NCI-H2171 treated with DMSO at 0.1 percent for 48 hours (cell line): ENCODE measurements at regions not wholly inside any gene's neighbourhood (a gene's known extent, or its start where the extent isn't known, plus 50 kb on each side); places are given as distances from the start of the nearest gene placed in this dataset.
"Not testable (repeated sequence)": the region's sequence is repeated elsewhere in the genome, so short reads cannot be mapped to it uniquely, and the experiment has no call there.

Source experiments
- DNase-seq: peaks from one replicate; lab custom pipeline; 2025; lab: John Stamatoyannopoulos, UW

DNA sequence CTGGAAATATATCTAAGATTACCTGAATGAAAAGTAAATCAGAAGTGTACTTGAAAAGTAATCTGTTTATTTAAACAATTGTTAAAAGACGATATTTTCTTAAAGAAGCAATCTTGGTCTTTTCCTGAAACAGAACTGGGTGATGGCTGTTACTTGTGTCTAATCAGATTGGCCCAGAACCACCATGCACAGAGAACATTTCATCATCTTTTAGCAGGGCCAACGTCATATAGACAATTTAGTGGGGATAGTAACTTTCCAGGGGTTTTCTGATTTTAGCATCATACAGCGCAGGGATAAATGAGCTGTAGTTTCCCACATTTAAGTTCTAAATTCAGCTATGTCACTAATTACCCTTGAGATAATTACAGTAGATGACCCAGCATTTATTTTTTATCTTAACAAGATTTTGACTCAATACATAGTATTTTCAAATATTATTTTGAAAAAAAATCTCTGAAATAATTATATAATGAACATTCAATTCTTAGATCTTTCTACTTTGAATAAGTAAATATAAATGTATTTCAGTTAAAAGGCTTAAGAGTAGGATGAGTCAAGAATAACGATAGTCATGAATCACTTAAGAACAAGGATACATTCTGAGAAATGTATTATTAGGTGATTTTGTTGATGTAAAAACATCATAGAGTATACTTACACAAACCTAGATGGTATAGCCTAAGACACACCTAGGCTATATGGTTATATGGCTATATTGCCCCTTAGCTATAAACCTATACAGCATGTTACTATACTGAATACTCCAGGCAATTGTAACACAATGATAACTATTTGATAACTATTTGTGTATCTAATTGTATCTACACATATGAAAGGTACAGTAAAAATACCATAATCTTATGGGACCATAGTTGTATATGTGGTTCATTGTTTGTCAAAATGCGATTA lies 103.8 kb upstream of the MME start:
- no peak for DNase-seq

DNA sequence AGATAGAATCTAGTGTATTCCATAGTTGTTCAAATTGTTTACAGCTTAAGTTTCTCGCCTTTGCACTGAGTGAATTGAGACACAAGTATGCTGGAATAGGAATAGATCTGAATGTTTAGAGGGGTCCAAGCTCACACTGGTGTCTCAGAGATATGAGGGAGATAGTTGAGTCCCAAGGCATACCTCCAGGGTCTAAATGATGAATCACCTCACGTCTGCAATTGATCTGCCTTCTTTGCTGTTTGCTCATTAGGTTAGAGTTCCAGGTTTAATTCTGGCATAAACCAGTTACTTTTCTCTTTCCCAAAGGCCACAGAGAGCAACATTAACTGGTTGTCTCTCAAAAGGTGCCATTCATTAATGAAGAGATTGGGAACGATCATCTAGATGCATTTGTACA lies 106.3 kb upstream of the MME start:
- DNase-seq, result no peak

DNA sequence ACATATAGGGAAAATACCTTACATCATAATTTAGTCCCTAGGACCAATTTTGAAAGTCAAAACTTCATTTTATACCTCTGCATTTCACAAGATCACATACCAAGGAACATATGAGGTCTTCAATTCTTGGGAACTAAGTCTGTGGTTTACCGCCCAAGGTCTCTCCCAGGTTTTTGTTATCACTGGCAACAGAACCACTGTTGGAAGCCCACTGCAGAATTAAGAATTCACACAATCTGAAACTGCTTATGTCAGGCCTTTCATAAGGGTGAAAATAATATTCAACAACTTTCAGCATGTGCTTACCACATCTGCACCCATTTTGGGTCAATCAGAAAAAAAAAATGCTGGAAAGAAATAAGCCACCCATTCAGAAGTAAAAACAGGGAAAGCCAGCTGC lies 107.2 kb upstream of the MME start:
- DNase-seq, result no peak

DNA sequence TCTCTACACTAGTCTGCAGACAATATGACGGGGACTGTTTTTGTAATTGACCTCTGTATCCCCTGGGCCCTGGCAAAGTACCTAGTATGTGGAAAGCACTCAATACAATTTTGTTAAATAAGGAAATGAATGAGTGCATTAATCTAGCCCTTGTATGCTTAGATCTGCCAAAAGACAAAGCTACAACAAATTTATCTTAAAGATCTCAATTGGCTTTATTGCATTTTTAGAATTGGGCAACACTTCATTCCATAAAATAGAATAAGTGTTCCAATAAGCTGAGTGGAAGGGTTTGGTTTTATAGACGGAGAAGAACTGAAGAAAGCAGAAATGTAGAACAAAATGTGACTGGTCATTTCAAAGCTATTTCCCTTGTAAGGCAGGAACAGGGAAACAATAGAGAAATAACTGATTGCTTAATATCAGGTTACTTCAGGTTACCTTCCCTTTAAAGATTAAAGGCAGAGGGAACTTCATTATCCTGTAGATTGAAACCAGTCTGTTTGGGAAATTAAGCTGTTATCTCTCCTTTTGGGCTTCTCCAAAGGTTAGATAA lies 108.3 kb upstream of the MME start:
- no peak for DNase-seq

DNA sequence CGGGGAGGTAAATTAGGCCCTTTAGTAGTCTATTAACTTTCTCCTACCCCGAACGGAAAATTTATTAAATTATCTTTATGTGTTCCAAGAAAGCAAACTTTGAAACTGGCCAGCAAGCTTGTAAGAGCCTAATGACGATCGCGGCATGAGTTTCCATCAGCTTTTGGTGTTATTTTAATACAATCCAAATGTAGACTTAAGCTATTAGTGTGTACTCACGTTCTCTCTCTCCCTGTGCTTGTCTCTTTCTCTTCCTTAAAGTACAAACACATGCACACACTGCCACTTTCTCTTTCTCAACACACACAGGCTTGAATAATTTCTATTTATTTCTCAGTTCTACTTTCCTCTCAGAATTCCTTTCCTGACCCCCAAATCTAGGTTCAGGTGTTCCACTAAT lies 108.8 kb upstream of the MME start:
- DNase-seq, result no peak

DNA sequence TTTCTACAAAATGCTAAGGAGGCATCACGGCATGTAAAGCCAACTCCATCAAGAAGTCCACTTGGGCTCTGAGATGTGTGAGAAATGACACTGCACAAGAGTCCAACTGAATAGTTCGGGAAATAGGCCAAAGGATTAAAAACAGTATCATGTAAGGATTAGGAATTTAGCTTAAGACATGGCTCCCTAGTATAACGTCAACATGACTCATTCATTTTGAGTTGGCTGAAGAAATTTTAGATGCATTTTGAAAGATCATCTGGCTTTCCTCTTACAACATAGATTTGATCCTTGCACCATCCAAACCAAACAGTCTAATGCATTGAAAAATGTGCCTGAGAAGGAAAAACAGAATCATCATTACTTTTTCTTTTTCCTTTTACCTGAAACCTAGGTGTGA lies 109.3 kb upstream of the MME start:
- no peak for DNase-seq

DNA sequence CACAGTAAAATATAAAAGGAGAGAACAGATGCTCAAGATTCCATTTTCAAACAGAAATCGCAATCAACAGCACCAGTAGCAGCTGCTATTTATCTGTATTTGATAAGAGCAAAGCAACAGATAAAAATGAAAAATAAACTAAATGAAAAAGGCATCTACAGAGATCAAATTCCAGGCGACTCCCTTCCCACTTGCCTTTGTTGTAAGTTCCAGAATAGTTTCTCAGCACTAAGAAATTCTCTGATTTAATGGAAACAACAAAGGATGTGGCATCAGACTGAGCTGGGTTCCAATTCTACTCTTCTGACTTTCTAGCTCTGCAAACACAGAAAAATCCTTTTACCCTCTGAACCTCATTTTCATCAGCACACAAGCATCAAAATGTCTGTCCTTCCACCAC lies 110.8 kb upstream of the MME start:
- DNase-seq, result no peak

DNA sequence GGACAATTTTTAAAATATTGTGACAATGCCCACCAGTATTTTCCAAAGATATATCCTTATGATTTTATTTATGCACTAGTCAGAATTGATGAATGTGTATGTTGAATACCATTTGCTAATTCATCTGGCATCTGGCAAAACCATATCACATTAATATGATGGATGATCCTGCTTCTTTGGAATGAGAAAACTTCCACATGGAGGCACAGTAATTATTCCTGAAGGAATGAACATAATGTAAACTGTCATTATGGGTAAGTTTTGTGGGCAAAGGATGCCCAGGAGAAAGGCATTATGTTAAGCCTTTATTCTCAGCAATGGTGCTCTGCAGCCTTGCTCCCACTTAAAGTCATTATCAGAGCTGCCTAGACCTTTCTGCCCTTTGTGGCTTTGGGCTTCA lies 113.0 kb upstream of the MME start:
- no peak for DNase-seq

DNA sequence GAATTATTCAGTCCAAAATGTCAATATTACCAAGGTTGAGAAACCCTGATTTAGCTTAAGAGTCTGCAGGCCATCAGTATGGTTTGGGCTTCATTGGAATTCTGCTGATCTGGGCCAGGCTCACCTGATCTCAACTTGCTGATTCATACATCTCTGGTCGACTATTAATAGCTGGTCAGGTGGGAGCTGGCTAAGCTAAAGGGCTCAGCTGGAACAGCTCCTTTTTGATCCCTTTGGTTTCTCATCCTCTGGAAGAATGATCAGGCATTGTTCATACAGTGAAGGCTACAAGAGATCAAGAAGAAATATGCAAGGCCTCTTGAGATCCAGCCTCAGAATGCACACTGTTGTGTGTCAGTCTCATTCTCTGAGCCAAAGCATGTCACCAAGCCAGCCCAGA lies 123.3 kb upstream of the MME start:
- DNase-seq, result no peak

DNA sequence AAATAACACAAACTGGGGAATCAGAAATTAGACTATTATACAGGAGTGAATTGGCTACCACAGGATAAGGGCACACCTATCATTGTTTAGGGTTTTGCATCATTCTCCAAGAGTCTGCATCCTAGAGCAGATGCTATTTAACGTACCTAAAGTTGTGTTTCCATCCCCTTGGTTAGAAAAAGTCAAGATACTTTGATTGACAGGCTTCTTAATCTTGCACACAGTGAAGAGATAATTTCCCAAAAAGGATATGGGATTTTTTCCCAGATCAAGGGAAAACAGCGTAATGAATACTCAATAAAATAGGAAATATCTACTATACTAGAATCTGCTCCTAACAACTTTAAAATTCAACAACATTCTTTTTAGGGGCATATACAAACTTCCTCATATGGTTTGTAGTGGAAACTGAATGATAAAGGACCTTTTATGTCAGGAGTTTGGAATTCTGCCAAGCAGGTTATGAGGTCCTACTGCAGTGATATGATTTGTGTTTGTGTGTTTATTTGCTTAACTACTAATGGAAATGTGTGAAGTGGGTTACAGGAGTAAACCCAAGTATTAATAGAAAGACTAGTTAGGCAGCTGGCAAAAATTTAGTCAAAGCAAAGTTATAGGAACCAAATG lies 124.1 kb upstream of the MME start:
- no peak for DNase-seq

DNA sequence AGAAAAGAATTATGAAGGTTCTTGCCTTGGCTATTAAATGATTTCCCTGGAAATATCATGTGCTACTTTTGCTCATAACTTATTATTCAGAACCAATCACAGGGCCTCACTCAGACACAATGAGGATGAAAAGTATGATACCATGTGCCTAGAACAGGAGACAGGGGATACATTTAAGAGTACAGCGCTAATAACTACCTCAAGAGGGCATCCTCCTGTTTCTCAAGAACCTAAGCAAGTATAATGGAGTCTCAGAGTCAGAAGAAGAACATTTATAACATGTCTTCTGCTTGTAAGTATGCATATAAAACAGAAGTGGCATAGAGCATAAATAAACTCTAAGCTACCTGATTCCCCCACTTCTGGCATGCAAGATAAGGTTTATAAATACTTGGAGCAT lies 125.4 kb upstream of the MME start:
- DNase-seq, result no peak

DNA sequence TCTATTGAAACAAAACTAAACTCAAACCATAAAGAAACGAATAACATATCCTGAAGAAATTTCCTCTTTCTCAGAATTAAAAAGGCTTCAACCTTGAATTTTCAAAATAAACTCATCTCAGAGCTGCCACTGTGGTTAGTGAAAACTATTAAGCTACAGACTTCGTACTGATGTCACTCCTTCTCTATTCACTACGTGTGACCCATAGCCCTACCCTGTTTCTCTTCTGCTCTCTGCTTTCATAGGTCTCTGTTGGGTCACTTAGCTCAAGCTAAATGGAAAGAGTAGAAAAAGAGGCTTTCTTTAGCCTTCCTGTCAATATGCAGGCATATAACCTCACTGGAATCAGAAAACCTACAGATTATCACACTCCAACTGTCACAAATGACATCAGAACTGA lies 126.6 kb upstream of the MME start:
- no peak for DNase-seq

DNA sequence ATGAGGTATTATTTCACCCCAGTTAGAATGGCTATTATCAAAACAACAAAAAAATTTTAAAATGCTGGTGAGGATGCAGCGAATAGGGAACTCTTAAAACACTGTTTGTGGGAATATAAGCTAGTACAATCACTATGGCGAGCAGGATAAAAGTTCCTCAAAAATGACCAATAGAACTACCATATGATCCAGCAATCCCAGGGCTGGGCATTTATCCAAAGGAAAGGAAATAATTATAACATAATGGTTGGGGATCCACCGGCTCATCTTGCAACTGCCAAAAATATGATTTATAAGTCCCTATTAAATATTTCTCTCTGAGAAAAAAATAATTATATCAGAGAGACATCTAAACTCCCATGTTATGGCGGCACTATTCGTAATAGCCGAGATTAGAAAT lies 127.6 kb upstream of the MME start:
- no peak for DNase-seq

DNA sequence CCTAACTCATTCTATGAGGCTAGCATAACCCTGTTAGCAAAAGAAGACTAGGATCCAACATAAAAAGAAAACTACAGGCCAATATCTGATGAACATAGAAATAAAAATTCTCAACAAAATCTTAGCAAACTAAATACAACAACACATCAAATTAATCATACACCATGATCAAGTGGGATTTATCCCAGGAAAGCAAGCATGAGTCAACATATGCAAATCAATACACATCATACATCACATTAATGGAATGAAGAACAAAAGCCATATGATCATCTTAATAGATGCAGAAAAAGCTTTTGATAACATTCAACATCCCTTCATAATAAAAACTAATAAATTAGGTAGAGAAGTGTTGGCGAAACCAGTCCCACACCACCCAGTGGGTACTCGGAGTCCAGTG lies 136.1 kb upstream of the MME start:
- DNase-seq, result no peak

DNA sequence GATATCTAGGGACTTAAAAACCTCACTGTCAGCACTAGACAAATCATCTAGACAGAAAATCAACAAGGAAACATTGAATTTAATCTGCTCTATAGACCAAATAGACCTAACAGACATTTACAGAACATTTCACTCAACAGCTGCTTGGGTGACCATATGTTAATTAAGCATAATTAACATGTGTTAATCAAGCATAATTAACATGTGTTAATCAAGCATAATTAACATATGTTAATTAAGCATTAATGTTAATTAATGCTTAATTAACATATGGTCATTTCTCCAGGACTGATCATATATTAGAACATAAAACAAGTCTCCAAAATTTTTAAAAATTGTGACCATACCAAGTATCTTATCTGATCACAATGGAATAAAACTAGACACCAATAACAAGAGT lies 137.3 kb upstream of the MME start:
- no peak for DNase-seq

DNA sequence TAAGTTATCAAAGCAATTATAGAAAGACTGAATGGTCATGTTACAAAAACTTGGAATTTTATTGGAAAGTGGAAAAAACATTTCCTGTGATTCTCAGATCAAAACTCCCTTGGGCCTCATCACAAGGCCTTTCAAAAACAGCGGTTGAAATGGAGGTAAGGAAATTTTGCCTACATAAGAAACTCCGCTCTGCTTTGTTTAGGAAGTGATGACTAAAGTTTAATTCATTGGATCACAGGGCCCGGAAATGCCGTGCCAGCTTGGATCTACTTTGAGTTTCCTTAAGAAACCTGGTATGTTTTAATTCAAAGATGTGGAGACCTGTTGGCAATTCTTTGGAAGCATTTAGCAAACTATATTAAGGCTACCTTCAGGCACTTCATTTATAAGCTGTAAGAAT lies 143.9 kb upstream of the MME start:
- no peak for DNase-seq

DNA sequence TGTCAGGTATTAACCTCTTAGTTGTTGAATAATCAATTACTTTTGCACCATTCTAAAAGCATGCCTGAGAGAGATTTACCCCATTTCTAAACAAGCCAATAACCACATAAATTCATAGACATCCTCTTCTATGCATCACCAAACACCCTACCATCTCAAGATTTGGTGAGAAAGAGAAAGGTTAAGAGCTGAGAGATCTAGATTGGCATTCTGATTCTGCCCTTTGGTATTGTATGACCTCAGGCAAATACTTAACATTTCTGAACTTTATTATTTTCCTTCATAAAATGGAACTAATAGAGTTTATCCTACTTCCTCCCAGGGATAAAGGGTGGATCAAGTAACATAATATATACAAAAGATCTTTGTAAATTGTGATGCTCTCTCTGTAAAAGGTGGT lies 146.5 kb upstream of the MME start:
- DNase-seq, result no peak

DNA sequence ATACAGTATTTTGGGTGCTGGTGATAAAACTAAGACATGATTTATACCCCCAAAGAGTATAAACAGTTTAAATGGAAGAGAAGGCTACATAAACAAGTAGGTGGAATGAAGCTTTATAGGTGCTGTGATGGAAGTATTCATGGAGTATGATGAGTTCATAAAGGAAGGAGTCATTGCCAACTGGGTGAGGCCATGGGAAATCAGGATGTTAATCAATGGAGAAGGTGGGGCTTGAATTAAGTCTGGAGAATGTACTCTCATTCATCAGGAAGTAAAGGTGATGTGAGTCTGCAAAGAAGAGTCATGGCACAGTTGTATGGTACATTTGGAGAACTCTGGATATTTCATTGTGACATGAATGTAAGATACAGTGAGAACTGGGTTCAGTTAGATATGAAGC lies 147.5 kb upstream of the MME start:
- DNase-seq, result no peak

DNA sequence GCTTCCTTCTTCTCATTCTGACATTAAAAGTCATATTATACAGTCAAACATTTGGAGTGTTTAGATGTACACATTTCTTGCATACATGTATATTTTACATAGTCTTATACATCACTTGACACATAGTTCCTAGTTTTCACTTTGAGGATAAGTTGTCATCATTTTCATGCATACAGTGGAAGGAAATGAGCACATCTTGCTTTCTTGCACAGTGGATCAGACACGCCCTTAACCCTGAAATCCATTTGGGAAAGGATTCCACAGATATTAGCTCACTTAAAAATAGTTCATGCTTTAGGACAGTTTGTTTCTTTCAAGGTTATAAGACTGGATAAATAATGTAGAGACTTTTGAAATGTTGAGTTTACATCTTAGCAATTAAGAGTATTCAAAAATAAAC lies 148.6 kb upstream of the MME start:
- no peak for DNase-seq

DNA sequence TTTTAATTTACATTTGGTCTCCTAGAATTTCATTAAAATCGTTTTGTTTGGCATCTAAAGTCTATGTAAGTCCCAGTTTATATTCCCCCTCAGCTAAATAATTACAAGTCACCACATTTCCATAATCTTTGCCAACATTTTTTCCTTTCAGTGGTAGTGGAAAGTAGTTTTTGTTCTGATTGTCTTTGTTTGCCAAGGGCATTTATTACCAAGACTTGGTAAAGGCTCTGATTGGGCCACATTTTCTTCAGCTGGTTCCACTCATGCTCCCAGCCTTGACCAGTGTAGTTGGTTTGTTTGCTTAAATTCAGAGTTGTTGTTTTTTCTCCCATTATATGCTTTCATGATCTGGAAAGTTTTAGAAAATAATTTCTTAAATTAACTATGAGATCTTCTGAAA lies 153.4 kb upstream of the MME start:
- DNase-seq, result no peak

DNA sequence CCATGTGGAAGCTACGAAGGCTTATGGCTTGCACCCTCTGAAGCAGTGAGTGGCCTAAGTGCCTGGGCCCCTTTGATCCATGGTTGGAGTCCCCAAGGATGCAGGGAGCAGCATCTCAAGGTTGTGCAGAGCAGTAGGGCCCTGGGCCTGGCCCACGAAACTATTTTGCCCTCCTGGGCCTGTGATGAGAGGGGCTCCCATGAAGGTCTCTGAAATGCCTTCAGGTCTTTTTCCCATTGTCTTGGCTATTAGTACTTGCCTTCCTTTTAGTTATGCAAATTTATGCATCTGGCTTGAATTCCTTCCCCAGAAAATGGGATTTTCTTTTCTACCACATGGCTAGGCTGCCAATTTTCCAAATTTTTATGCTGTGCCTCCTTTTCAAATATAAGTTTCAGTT lies 158.8 kb upstream of the MME start:
- no peak for DNase-seq

DNA sequence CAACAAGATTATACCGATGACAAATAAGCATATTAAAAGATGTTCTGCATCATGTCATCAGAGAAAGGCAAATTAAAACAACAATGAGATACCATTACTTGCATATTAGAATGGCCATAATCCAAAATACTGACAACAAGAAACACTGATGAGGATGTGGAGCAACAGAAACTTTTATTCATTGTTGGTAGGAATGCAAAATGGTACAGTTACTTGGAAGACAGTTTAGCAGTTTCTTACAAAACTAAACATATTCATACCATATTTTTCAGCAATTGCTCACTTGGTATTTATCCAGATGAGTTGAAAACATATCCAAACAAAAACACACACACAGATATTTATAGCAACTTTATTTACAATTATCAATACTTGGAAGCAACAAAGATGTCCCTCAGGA lies 160.9 kb upstream of the MME start:
- DNase-seq, result no peak

DNA sequence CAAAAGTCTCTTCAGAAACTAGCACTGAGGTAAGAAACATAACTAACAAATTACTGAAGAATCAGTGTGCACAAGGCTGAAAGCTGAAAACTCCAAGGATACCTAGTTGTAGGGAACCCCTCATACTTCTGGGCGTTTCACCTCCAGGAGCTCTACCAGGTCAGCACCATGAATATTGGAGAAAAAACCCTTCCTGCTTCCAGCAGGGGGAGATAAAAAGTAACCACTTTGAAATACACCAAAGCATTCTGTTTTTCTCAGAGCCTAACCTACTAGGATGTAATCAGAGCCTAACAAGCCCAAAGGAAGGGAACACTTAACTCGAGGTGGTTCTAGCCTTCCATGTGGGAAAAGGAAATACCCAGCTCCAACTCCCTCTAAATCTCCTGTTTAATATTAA lies 175.8 kb upstream of the MME start:
- DNase-seq, result no peak

DNA sequence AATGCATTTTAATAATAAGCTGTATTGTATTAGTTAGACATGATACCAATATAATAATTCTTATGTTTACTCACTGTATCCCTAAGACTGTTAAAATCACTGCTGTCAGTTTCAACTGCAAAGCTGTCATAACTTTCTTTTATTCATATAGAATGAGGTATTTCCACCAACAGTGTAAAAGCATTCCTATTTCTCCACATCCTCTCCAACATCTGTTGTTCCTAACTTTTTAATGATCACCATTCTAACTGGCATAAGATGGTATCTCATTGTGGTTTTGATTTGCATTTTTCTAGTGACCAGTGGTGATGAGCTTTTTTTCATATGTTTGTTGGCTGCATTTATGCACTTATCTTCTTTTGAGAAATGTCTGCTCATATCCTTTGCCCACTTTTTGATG lies 177.6 kb upstream of the MME start:
- not testable (repeated sequence) for DNase-seq
